Endothelial cell of umbilical vein (primary cell): ENCODE measurements at regions not wholly inside any gene's neighbourhood (a gene's known extent, or its start where the extent isn't known, plus 50 kb on each side); places are given as distances from the start of the nearest gene placed in this dataset.

Source experiments
- BruUV-seq: library from RNA; stranded (reverse); fragments of 400-500 nt; replicated peaks from 2 replicates; lab custom pipeline; 2021; lab: Mats Ljungman, UMichigan
- CTCF ChIA-PET: fragments of 300-600, 350-600 bp; sonication (Branson Sonifier 250); formaldehyde crosslinking; loops from one replicate; lab custom pipeline; 2021; ENCODE audit warnings: antibody characterized with exemption, inconsistent platforms; lab: Charles Lee
- POLR2A ChIA-PET: fragments of 300-600, 350-600 bp; sonication (Branson Sonifier 250); formaldehyde crosslinking; loops from one replicate; lab custom pipeline; 2021; ENCODE audit warnings: antibody characterized with exemption, inconsistent platforms; lab: Charles Lee
- DNase-seq: peaks from one replicate; pipeline ENCODE4 v3.0.0-alpha.2; 2011; ENCODE audit warnings: low read depth, low spot score
- FAIRE-seq: peaks from 2 replicates; lab custom pipeline; 2011; peaks lifted over from hg19 to GRCh38; lab: Jason Lieb, UNC
- H2AFZ ChIP-seq: 2 replicates; pipeline ENCODE4 v1.6.0; 2012; ENCODE audit warnings: low read depth, low read length, control low read depth, inconsistent platforms
- H3K27ac ChIP-seq: 2 replicates; pipeline ENCODE4 v1.5.1; 2011; ENCODE audit warnings: low read depth, mild to moderate bottlenecking, control low read depth, low read length, moderate library complexity; ENCODE audit not compliant: insufficient read depth
- H3K27me3 ChIP-seq, 2 experiments: 2 replicates each; pipeline versions ENCODE4 v1.6.0 to v1.6.1; 2011; ENCODE audit warnings: low read length in 2 of 2, mixed read lengths in 1 of 2; ENCODE audit not compliant: control insufficient read depth in 2 of 2, insufficient read depth in 2 of 2
- H3K36me3 ChIP-seq, 2 experiments: 2 replicates in 1 of 2; 3 replicates in 1 of 2; pipeline ENCODE4 v1.5.1; 2011; ENCODE audit warnings: low read length in 2 of 2, mild to moderate bottlenecking in 1 of 2, moderate library complexity in 1 of 2; ENCODE audit not compliant: control insufficient read depth in 2 of 2, insufficient read depth in 2 of 2; ENCODE audit errors: extremely low read depth in 1 of 2
- H3K4me1 ChIP-seq: 3 replicates; pipeline ENCODE4 v1.5.1; 2011; ENCODE audit warnings: mild to moderate bottlenecking, low read length; ENCODE audit not compliant: control insufficient read depth, insufficient read depth; ENCODE audit errors: extremely low read depth
- H3K4me2 ChIP-seq: 2 replicates; pipeline ENCODE4 v1.6.1; 2011; ENCODE audit warnings: low read length, control low read depth, mixed read lengths; ENCODE audit not compliant: insufficient read depth
- H3K4me3 ChIP-seq, 3 experiments: fragments of 200-600 bp in 1 of 3; sonication (generic), shearing (Covaris generic) in 1 of 3; replicated peaks in 1 of 3; 2 replicates each; pipeline ENCODE4 v1.5.1; 2011 to 2016; ENCODE audit warnings: control low read depth in 3 of 3, low read length in 3 of 3, mild to moderate bottlenecking in 2 of 3, inconsistent platforms in 1 of 3, low read depth in 1 of 3, moderate library complexity in 1 of 3; ENCODE audit not compliant: insufficient read depth in 1 of 3
- H3K79me2 ChIP-seq: 2 replicates; pipeline ENCODE4 v1.6.0; 2012; ENCODE audit warnings: low read length, inconsistent platforms; ENCODE audit not compliant: control insufficient read depth, insufficient read depth
- H3K9ac ChIP-seq: replicated peaks from 2 replicates; pipeline ENCODE3; 2011; ENCODE audit warnings: low read length, control low read depth; ENCODE audit not compliant: insufficient read depth; ENCODE audit errors: extremely low read depth
- H3K9me1 ChIP-seq: replicated peaks from 3 replicates; pipeline ENCODE4 v1.6.0; 2011; ENCODE audit warnings: mild to moderate bottlenecking, low read length; ENCODE audit not compliant: control insufficient read depth, insufficient read depth; ENCODE audit errors: extremely low read depth
- H3K9me3 ChIP-seq: replicated peaks from 2 replicates; pipeline ENCODE4 v1.5.1; 2012; ENCODE audit warnings: low read length, inconsistent platforms; ENCODE audit not compliant: control insufficient read depth, insufficient read depth
- H4K20me1 ChIP-seq: replicated peaks from 2 replicates; pipeline ENCODE3; 2011; ENCODE audit warnings: mild to moderate bottlenecking, low read length; ENCODE audit not compliant: control insufficient read depth, insufficient read depth; ENCODE audit errors: extremely low read depth
- CTCF ChIP-seq, 2 donors: IDR thresholded peaks; 1 replicate in 1 of 2; 2 replicates in 1 of 2; pipeline ENCODE4 v1.5.1; 2011; ENCODE audit warnings: low read length in 2 of 2, mild to moderate bottlenecking in 2 of 2, moderate library complexity in 2 of 2, control low read depth in 1 of 2, inconsistent platforms in 1 of 2, low read depth in 1 of 2; ENCODE audit not compliant: insufficient read depth in 1 of 2; ENCODE audit errors: extremely low read depth in 1 of 2
- EZH2 ChIP-seq: IDR thresholded peaks from 2 replicates; pipeline ENCODE4 v1.6.1; 2012; ENCODE audit warnings: borderline replicate concordance, low read depth, mild to moderate bottlenecking, moderate library complexity, low read length, inconsistent platforms; ENCODE audit not compliant: severe bottlenecking
- FOS ChIP-seq: IDR thresholded peaks from 2 replicates; pipeline ENCODE4 v1.6.1; 2011; ENCODE audit warnings: mild to moderate bottlenecking, low read length, moderate library complexity, borderline replicate concordance; ENCODE audit not compliant: insufficient read depth
- GATA2 ChIP-seq: IDR thresholded peaks from 2 replicates; pipeline ENCODE4 v1.7.0; 2011; ENCODE audit warnings: low read depth, mild to moderate bottlenecking, moderate library complexity, mixed read lengths, low read length; ENCODE audit not compliant: insufficient read length, insufficient read depth
- JUN ChIP-seq: IDR thresholded peaks from 2 replicates; pipeline ENCODE4 v1.6.1; 2011; ENCODE audit warnings: borderline replicate concordance, low read depth; ENCODE audit not compliant: insufficient read length, insufficient read depth
- MAX ChIP-seq: IDR thresholded peaks from 2 replicates; pipeline ENCODE4 v1.6.1; 2011; ENCODE audit not compliant: insufficient read depth, insufficient read length
- MYC ChIP-seq: IDR thresholded peaks from one replicate; pipeline ENCODE4 v1.6.1; 2011; ENCODE audit warnings: mild to moderate bottlenecking, low read depth, low read length
- POLR2A ChIP-seq: IDR thresholded peaks from 2 replicates; pipeline ENCODE4 v1.6.1; 2012; ENCODE audit warnings: low read depth, mild to moderate bottlenecking, control low read depth, low read length
- POLR2AphosphoS5 ChIP-seq: IDR thresholded peaks from 2 replicates; pipeline ENCODE4 v1.6.1; 2012; ENCODE audit warnings: low read depth, mild to moderate bottlenecking, control low read depth, low read length, moderate library complexity; ENCODE audit not compliant: insufficient read depth
- dilution Hi-C: fragments of 300-500 bp; cut with MboI; formaldehyde crosslinking; loops from one replicate; pipeline ENCODE4 v1.15.0; 2019; ENCODE audit warnings: low sequenced_read_pairs; ENCODE audit not compliant: extremely low pct_ligation_motif_present
- intact Hi-C: fragments of 100-400 bp; cut with micrococcal nuclease; formaldehyde crosslinking; loops from one replicate; pipeline ENCODE4 v1.10.0; 2022

DNA sequence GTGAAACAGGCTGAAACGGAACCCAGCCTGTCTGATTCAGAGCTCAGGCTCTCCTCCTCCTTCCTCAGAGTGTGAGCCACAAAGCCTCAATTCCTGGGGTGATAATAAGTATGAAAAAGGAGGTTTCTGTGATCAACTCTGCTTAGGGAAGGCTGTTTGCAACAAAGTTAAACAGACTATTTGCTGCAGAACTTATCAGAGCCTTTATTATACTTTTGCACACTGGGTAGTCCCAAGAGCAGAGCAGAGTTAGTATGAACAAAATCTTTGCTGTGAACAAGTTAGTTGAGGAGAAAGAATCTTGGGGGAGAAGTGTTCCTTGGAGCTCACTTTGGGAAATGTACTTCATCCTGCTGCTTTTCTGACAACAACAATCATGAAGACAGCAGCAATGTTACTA, 67.4 kb downstream of the MRM1 start:
- POLR2A ChIA-PET = no interaction called here
- Histone ChIP-seq H4K20me1 (no peaks in the 10 kb centered on the region), H3K9ac (no peak overlapping the region), H3K4me3 (no peak overlapping the region), H3K9me3 (no peaks in the 10 kb centered on the region), H3K27ac (no peak overlapping the region), H3K9me1 (no peaks in the 10 kb centered on the region), H3K4me2 (no peak overlapping the region), H3K36me3 (no peaks in the 10 kb centered on the region), H3K79me2 (no peaks in the 10 kb centered on the region), H2AFZ (no peak overlapping the region), H3K27me3 (peaks cover 5 to 7% of the 10 kb centered on the region in 2 experiments), H3K4me1 (no peaks in the 10 kb centered on the region)
- dilution Hi-C loops = loop anchor here (25.0 kb wide), 1 partner anchor 393 kb away; no protein-coding TSS in a partner anchor
- intact Hi-C loops = no loop called here
- BruUV-seq = no TSS peak
- no peak for DNase-seq
- TF ChIP-seq MAX (no peak), EZH2 (no peak), CTCF (IDR thresholded peaks at IDR 0.05; ENCODE audit: extremely low read depth in 1 of 2, insufficient read depth in 1 of 2, low read depth in 1 of 2, low read length in 2 of 2) (no peak), POLR2A (no peak), POLR2AphosphoS5 (no peak), JUN (no peak), GATA2 (no peak), MYC (no peak), FOS (no peak)
- CTCF ChIA-PET = interaction anchor here (0.7 kb wide), 1 partner anchor 14 kb away, joined by 4 read pairs; no protein-coding TSS in a partner anchor
- FAIRE-seq = no peak
